ENCODE measurements at regions not wholly inside any gene's neighbourhood (a gene's known extent, or its start where the extent isn't known, plus 50 kb on each side); places are given as distances from the start of the nearest gene placed in this dataset.

- no peak for TF ChIP-seq CTCF (conservative IDR thresholded peaks at IDR 0.05; ENCODE audit: low read length)
- TF ChIP-seq EZH2phosphoT487 (IDR thresholded peaks at IDR 0.05; ENCODE audit: borderline replicate concordance, low read depth, low read length): no peak
Measured at GRCh38 chr1:168881656-168882260, 152.8 kb upstream of the DPT start.
